NOMO-1 (cell line): ENCODE measurements at regions not wholly inside any gene's neighbourhood (a gene's known extent, or its start where the extent isn't known, plus 50 kb on each side); places are given as distances from the start of the nearest gene placed in this dataset.

Experiments
- DNase-seq, 2 experiments: peaks; one replicate each; lab custom pipeline; 2025; ENCODE audit not compliant: unreplicated experiment in 2 of 2; lab: John Stamatoyannopoulos, UW

DNA sequence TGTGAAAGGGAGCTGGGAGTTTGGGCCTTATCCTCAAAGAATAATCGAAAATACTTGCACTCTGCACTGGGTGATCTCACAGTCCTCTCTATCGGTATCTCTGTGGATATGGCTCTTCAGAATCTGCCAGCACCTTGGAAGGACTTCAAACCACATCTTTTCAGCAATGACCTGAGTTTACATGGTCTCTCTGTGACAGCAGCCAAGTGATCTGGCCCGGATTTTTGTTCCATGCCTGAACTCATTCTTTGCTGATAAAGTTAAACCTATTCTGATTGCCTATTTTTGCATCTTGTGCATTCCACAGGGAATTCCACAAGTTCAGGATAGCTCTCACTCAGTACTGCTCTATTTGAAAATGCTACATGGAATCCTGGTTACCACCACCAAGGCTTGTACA is 98.9 kb downstream of the HDGFL1 start:
- no peak for DNase-seq

DNA sequence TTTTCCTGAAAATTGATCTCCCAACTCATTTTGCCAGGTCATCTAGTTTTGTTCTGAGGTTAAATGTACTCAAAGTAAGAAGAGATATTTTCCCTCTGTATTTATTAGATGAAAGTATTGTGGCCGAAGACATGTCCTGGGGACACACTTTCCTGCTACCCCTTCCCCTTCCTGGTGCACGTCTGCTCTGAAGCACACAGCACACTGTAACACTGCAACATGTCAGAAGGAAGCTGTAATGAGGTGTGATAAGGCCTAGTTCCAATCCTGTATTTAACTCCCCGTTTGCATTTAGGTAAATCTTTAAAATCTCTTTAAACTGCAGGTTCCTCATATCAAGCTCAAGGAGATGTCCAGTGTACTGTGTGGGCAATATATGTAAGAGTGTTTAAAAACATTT is 99.4 kb downstream of the HDGFL1 start:
- no peak for DNase-seq

DNA sequence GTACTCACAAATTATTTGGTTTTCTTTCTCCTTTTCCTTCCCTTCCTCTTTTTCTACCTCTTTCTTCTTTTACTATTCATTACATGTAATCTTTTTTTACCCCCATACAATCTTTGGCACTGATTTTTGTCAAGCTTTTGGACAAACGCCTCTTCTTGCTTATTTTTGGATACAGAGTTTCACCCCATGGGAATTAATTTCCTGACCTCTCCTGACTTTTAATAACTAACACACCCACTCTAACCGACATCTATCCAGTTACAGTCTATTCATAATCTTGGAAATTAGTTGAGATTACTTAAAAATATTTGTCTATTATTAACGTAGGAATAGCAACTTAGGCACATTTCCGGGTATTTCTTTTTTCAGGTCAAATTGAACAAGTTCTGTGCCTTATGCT is 101.2 kb downstream of the HDGFL1 start:
- DNase-seq = no peak

DNA sequence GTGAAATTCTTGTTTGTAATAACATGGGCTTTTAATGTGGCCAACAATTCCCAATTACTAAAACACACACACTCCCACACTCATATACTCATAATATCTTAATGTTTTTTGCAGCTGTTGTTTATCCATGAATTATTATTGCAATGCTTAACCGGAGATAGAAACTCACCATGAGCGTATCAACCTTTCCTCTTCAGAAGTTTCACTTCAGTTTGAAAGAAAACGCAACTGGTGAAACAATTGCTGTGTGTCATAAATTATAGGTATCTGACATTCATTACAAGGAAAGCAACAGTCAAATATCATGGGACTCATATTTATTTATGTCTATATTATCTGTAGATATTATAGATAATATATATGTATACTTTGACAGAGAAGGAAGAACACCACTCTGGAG is 104.1 kb downstream of the HDGFL1 start:
- peak in 1 of 2 experiments; percentile 36 for DNase-seq

DNA sequence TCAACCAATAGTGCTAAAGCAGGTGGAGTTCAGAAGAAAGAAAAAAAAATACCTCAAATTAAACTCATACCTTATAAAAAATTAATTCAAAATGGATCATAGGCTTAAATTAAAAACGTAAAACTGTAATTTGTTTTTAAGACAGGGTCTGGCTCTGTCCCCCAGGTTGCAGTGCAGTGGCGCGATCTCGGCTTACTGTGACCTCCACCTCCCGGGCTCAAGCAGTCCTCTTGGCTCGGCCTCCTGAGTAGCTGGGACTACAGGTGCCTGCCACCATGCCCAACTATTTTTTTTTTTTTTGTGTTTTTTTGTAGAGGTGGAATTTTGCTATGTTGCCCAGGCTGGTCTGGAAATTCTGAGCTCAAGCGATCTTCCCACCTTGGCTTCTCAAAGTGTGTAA is 111.6 kb downstream of the HDGFL1 start:
- no peak for DNase-seq

DNA sequence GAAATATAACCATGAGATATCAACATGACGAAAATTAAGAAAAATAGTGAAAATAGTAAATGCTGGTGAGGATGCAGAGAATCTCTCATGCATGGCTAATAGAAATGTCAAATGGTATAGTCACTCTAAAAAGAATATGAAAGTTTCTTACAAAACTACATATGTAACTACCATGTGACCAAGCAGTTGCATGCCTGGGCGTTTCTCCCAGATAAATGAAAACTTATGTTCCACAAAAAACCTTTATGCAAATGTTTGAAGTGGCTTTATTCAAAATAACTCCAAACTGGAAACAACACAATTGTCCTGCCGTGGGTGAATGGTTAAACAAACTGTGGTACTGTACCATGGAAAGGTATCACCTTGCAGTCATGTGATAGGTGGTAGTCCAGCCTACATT is 112.4 kb downstream of the HDGFL1 start:
- DNase-seq = no peak

DNA sequence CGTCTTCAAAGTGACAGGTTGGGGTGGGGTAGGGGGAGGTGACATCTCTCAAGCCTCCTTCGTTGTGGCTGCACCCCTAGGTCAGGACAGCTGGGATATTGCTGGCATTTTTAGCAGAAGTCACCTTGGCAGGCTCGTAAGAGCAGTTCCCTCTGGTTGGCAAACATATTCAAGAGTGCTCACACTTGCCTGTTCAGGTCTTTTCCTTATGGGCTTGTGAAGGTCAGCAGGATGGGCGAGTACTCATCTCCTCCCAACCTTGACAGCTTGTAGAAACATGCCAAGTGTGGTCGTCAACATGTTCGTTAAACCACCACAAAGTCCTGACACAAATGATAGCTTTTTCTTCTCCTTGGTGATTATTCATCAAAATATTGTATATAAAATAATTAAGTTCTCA is 113.6 kb downstream of the HDGFL1 start:
- DNase-seq = no peak

DNA sequence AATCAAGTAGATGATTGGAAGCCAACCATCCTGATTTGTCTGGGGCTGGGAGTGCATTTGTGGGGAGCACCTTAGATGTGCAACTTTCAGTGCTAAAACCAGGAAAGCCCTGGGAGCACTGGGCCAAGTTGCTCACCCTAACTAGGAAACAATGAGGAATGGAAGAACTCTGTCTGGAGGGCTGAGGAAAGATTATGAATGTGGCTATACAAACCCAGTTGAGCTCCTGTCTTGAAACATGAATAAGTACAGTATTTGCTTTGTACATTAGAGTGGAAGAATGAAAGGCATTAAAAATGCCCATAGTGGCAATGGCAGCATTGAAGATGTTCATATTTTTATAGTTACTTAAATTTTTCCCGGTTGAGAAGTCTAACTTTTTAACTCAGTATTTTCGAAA is 121.1 kb downstream of the HDGFL1 start:
- DNase-seq = no peak

DNA sequence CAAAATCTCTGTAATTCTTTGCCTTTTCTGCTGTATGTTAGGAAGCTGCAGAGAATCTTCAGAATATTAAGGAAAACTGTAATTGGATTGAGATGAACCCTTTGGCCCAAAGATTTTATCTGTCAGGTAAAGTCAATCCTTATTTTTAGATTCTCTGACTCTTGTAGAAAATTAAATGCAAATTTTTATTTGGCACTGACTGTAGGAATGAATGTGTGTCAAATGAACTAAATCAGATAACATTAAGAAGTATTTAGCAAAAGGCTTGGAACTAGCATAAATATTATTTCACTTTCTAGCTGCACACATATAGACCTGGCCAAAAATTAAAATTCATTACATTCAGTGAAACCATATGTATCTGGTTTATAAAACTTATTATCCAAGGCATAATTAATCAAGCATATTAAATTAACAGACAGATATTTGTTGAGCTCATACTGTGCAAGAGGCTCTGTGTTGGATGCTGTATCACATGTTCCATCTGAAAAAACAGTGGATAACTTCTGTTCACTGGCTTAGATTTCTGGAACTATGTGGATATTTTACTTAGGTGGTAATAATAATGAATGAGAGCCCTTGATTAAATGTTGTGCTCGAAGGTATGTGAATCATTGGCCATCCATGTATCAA is 124.8 kb downstream of the HDGFL1 start:
- DNase-seq = no peak

DNA sequence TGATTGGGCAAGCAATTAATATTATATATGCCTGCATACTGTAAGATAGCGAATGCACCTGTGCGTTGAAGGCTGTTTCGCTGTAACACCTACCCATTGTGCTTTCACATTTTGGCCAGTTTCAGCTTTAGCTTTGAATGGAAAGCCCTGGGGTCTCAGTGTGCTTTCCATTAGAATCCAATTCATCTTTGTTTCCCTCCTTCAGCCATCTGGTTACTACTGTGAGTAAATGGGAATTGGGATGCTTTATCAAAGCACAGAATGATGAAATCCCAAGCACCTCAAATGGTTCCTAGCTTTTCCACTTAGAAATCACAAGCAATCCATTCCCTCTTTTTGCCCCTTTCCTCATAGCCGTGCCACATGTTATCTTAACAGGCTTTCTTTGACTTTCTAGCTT is 127.1 kb downstream of the HDGFL1 start:
- DNase-seq = no peak

DNA sequence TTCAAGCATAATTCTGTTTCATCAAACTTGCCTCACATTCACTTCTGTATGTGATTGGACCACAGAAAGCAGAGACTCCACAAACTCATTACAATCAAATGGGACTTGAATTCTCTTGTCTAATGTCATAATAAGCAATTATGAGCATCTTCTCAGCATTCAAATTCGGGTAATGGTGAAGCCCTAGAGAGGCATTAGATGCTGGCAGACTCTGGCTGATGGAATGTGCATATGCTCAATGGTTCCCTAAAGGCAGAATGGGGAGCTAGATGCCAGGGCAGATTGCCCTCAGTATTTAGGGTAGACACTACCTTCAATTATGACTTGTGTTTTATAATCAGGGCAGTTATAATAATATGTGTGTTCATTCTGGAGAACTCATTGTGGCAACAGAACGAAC is 127.9 kb downstream of the HDGFL1 start:
- no peak for DNase-seq

DNA sequence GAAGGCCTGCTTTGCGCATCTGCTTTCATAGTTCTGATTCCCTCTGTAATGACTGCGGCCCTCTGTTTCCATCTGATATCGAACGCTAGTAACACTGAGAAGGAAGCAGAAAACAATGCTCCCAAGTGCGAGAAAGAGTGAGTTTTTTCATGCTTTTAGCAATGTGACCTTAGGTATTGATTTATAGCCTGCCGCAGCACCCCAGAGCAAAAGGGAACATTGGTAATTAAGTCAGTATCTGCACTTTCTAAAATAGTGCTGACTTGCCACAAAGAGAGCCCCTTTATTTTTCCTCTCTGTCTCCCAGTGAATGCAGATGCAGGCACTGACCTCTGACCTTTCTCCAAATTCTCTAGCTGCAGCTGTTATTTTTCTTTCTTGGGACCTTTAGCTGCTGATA is 129.8 kb downstream of the HDGFL1 start:
- no peak for DNase-seq

DNA sequence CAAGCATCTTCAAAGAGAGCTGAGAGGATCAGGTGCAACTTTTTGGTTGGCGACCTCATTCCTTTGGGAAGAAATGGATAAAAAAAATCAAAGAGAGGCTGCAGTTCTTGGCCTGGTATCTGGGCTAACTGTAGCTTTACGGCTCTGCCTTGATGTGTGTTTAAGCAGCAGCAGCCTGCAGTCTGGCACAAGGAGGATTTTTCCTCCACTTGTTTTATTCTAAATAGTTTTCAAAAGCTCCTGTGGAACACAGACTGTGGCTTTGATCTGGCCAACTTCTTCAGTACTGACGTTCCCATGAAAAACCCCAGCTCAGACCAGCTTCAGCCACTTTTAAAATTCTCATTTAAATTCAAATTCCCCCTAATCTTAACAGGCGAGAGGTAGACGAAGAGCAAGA is 137.3 kb downstream of the HDGFL1 start:
- DNase-seq = no peak

DNA sequence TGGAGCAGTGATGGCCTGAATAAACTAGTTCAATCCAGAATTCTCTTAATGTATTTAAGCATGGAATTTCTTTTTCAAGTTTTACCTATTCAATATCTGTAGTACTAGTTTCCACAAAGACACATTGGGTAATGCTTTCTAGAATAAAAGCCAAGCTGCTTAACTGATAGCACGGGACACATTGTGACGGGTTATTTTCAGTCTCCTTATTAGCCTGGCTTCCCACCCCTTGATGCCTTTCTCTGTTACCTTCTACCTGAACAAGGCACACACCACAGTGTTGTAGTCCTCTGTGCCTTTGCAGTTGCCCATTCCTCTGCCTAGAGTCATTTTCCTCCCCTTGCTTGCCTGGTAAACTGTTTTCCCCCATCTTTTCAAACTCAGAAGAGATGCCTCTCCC is 139.1 kb downstream of the HDGFL1 start:
- no peak for DNase-seq

DNA sequence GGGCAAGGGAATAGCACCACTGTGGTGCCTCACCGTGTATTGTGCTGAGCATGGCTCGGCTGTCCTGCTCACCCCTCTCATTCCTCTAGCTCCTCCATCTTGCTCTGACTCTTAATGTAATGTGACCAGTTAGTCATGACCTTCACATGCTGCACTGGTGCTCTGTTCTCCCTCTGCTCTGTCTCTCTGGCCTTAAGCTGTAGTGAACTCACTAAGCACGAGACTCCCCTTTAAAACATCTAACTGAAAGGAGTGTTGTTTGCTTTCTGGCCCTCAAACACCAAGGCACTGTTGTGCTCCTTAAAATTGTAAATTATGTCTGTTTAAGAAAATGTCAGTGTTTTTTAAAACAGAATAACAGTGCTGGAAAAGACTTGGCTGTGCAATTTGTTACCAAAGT is 140.4 kb downstream of the HDGFL1 start:
- no peak for DNase-seq

DNA sequence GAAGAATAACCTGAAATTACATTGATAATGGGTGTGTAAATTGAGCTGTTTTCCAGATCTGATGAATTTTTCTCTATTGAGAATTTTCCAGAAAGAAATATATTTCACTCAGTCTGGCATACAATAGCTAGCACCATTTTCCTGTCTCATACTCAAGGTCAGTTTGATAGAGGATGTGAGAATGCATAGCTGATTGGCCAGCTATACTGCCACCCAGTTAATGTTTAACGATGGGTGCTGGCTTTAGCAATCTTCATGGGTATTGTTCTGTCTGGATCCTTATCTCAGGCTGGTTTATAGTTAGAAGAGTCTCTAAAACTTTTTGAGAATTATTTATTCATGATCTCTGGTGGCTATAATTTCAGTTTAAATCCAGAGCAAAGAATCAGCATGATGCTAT is 147.4 kb downstream of the HDGFL1 start:
- no peak for DNase-seq

DNA sequence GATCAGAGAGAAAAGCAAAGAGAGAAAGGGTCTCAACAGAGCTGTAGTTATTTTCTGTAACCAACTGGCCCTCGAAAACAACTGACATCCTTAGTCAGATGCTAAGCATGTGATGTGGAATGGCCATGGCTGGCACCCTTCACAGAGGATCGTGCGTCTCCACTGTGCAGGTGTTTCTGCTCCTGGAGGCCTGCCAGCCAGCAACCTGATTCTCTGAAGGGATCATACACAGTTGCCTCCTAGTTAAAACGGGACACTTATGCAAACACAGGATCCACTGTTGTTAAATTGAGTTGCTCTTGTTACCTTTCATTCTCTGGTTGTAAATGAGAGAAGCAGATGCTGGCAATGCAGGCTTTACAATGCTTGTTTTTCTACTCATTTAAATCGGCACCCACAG is 148.5 kb downstream of the HDGFL1 start:
- DNase-seq = no peak

DNA sequence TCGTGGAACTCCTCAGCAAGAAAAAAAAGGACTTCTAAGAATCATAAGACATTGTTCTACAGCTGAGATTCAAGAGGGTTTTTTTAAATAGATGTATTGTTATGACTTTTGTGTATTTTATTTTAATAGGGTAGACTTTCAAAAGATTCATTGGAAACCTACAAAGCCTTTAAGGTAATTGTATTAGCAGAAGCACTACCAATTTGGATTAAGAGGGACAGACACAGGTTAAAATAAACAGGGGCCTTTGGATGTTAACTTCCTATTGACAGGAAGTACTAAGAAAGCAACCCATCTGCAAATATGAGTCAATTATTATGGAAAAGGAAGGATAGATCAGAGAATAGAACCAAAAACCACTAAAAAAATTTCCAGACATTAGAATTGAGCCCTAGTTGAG is 153.5 kb downstream of the HDGFL1 start:
- DNase-seq = no peak

DNA sequence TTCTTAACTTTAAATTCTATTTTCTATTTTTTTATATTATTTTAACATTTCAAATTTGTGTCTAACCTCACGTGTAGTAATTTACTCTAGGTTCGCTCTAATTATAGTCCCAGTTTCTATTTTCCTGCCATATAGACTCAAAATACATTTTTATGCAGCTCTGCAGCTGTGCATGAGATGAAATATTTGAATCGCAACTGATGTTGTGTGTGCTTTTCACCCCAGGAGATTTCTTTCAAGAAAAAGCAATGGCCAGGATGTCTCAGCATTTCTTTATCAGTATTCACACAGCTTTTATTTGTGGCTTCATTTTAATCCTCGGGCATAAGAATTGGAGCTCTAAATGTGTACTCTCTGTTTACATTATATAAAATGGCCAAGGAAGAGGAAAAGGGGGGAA is 157.6 kb downstream of the HDGFL1 start:
- DNase-seq = no peak

DNA sequence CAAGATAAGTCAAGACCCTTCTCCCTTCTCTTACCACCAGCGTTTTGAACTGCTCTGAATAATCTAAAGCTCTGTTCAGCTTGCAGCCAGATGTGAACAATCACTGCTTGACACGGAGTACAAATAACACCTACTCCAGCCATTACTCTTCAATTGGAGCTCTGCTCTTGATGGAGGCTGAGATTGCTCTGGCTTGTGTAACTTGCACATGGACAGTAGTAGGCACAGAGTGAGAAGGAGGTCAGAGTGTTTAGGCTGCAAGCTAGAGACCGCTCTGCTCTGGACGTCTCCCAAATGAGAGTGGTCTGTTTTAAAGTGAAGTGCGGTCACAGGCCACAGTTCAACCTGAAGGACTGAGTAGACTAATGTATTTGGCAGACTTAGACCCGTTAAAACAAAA is 158.3 kb downstream of the HDGFL1 start:
- no peak for DNase-seq

DNA sequence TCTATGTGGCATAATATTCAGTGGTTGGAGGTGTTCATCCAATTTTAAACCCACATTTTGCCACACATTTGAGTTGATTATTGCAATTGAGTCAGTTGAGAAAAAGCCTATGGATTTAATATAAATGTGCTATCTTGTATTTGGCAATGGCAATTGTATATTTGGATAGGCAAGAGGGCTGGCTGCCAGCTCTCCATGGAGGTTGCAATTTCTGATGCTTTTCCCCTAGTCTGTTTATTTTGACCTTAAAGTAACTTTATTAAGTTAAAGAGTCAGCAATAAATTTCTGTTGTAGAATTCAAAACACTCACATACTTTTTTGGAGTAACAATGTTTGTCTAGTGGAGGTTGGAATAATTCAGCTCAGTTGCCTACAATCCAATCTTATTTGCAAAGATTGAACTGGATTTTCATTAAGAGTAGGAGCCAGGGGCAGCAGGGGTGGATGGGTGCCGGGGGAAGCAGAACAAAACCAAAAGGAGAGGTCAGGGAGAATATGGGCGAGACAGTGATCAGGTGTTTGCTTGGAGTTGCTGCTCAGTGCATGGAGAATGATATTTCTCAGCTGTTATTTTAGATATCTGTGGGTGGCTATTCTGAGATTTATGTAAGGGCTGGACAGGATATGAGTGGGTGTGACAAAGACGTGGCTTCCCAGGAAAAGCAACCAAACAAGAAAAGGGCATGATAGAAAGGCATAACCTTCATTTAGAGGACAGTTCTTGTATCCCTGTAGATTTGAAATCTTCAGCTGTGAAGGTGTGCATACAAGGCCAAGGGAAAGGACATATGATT is 163.0 kb downstream of the HDGFL1 start:
- no peak for DNase-seq

DNA sequence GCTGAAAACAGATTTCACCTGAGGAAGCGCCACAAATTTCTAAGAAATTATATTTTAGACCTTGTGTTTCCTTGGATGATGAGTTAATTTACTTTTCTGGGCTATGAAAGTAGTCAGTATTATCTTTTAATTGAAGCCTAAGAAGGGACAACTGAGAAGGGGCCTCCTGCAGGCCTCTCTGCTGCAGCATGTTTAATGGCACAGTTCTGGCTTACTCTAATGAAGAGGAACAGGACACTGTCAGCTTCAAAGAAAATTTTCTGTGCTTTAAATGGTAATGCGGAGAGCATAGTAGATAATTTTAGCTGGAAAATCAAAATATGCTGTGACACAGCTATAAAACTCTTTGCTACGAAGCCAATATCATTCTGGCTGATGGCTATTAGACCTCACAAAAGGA is 167.4 kb downstream of the HDGFL1 start:
- no peak for DNase-seq

DNA sequence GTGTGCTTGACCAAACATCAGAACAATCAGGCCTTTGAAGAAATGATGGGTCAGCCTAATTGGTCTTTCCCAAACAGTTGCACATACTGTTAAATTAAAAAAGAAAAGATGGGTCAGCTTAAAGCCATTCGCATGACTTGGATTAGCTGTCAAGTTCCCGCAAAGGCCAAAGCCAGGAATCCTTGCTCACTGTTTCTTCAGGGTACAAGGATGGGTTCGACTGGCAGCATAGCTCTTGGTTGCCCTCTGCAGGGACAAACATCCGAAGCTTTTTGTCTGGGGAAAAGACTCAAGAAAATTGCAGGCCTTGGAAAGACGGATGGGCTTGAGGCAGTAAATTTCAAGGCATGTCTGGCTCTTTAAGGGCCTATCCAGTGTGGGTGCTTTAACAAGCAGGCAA is 168.0 kb downstream of the HDGFL1 start:
- no peak for DNase-seq
